ENCODE measurements at regions not wholly inside any gene's neighbourhood (a gene's known extent, or its start where the extent isn't known, plus 50 kb on each side); places are given as distances from the start of the nearest gene placed in this dataset.
A peak's percentile ranks its signal among the peaks of the same experiment; 100 is the strongest.

GRCh38 chr5:172558076-172558976 lies 82.7 kb upstream of the NEURL1B start:
- no peaks in the 10 kb centered on the region for H3K36me3 ChIP-seq
- no peak for DNase-seq
- peak overlapping the region; percentile 29 for H3K4me3 ChIP-seq
- H3K9me3 ChIP-seq = no peaks in the 10 kb centered on the region
- H3K27me3 ChIP-seq = no peaks in the 10 kb centered on the region; the same call in 1 of the 2 replicates

- Histone ChIP-seq H3K4me3 (no peak overlapping the region), H3K36me3 (no peaks in the 10 kb centered on the region), H3K27me3 (no peaks in the 10 kb centered on the region; the same call in 1 of the 2 replicates), H3K9me3 (no peaks in the 10 kb centered on the region)
- no peak for DNase-seq
These were observed 84.0 kb upstream of the NEURL1B start for GRCh38 chr5:172556971-172557461.

- Histone ChIP-seq H3K9me3 (no peaks in the 10 kb centered on the region), H3K4me3 (no peak overlapping the region), H3K36me3 (no peaks in the 10 kb centered on the region), H3K27me3 (no peaks in the 10 kb centered on the region; the same call in 1 of the 2 replicates)
- DNase-seq = no peak
These were observed 84.8 kb upstream of the NEURL1B start for GRCh38 chr5:172556262-172556661.

- H3K36me3 ChIP-seq = no peaks in the 10 kb centered on the region
- DNase-seq = no peak
- H3K9me3 ChIP-seq = no peaks in the 10 kb centered on the region
- H3K27me3 ChIP-seq = no peaks in the 10 kb centered on the region; the same call in 1 of the 2 replicates
- no peak overlapping the region for H3K4me3 ChIP-seq
These were observed 86.5 kb upstream of the NEURL1B start for GRCh38 chr5:172554562-172554961.

- Histone ChIP-seq H3K9me3 (no peaks in the 10 kb centered on the region), H3K4me3 (no peak overlapping the region), H3K27me3 (no peaks in the 10 kb centered on the region; the same call in 1 of the 2 replicates), H3K36me3 (no peaks in the 10 kb centered on the region)
- DNase-seq = no peak
These were observed 87.2 kb upstream of the NEURL1B start for GRCh38 chr5:172553903-172554302.

- no peaks in the 10 kb centered on the region for H3K36me3 ChIP-seq
- H3K9me3 ChIP-seq = no peaks in the 10 kb centered on the region
- no peak overlapping the region for H3K4me3 ChIP-seq
- DNase-seq = no peak
- no peaks in the 10 kb centered on the region; the same call in 1 of the 2 replicates for H3K27me3 ChIP-seq
These were observed 87.9 kb upstream of the NEURL1B start for GRCh38 chr5:172553167-172553566.

- peaks cover 2% of the 10 kb centered on the region; the same call in 1 of the 2 replicates for H3K27me3 ChIP-seq
These were observed 90.1 kb upstream of the NEURL1B start for GRCh38 chr5:172550996-172551395.

GRCh38 chr5:172550096-172550765 lies 90.8 kb upstream of the NEURL1B start:
- no peaks in the 10 kb centered on the region for H3K9me3 ChIP-seq
- DNase-seq = no peak
- no peaks in the 10 kb centered on the region for H3K36me3 ChIP-seq
- H3K4me3 ChIP-seq = no peak overlapping the region
- H3K27me3 ChIP-seq = peaks cover 2% of the 10 kb centered on the region; the same call in 1 of the 2 replicates

More at GRCh38 chr5:172550996-172551395, 90.1 kb upstream of the NEURL1B start:
- Histone ChIP-seq H3K9me3 (no peaks in the 10 kb centered on the region), H3K4me3 (no peak overlapping the region), H3K36me3 (no peaks in the 10 kb centered on the region)
- no peak for DNase-seq

- Histone ChIP-seq H3K36me3 (no peaks in the 10 kb centered on the region), H3K4me3 (no peak overlapping the region), H3K9me3 (no peaks in the 10 kb centered on the region), H3K27me3 (peaks cover 2% of the 10 kb centered on the region; the same call in 1 of the 2 replicates)
- DNase-seq = no peak
These were observed 91.4 kb upstream of the NEURL1B start for GRCh38 chr5:172549696-172550095.

GRCh38 chr5:172548981-172549687 lies 91.9 kb upstream of the NEURL1B start:
- H3K9me3 ChIP-seq = no peaks in the 10 kb centered on the region
- H3K27me3 ChIP-seq = peaks cover 2% of the 10 kb centered on the region; the same call in 1 of the 2 replicates
- no peak for DNase-seq
- no peaks in the 10 kb centered on the region for H3K36me3 ChIP-seq
- H3K4me3 ChIP-seq = no peak overlapping the region

- no peak for DNase-seq
- Histone ChIP-seq H3K27me3 (peaks cover 2% of the 10 kb centered on the region; the same call in 1 of the 2 replicates), H3K4me3 (no peak overlapping the region), H3K9me3 (peaks cover 3% of the 10 kb centered on the region; the same call in 1 of the 2 replicates), H3K36me3 (no peaks in the 10 kb centered on the region)
These were observed 92.7 kb upstream of the NEURL1B start for GRCh38 chr5:172548311-172548731.

GRCh38 chr5:172546196-172546595 lies 91.9 kb upstream of the SH3PXD2B start:
- H3K9me3 ChIP-seq = peaks cover 3% of the 10 kb centered on the region; the same call in 1 of the 2 replicates
- no peak overlapping the region for H3K4me3 ChIP-seq
- peaks cover 2% of the 10 kb centered on the region; the same call in 1 of the 2 replicates for H3K27me3 ChIP-seq
- H3K36me3 ChIP-seq = no peaks in the 10 kb centered on the region
- DNase-seq = no peak

GRCh38 chr5:172545291-172545801 lies 91.0 kb upstream of the SH3PXD2B start:
- Histone ChIP-seq H3K27me3 (peaks cover 2% of the 10 kb centered on the region; the same call in 1 of the 2 replicates), H3K9me3 (peaks cover 3% of the 10 kb centered on the region; the same call in 1 of the 2 replicates), H3K4me3 (no peak overlapping the region), H3K36me3 (no peaks in the 10 kb centered on the region)
- no peak for DNase-seq

- DNase-seq = no peak
- H3K4me3 ChIP-seq = no peak overlapping the region
- no peaks in the 10 kb centered on the region for H3K36me3 ChIP-seq
- peaks cover 2% of the 10 kb centered on the region; the same call in 1 of the 2 replicates for H3K27me3 ChIP-seq
- peaks cover 3% of the 10 kb centered on the region; the same call in 1 of the 2 replicates for H3K9me3 ChIP-seq
These were observed 90.2 kb upstream of the SH3PXD2B start for GRCh38 chr5:172544371-172545095.

- Histone ChIP-seq H3K9me3 (peaks cover 3% of the 10 kb centered on the region; the same call in 1 of the 2 replicates), H3K4me3 (no peak overlapping the region), H3K36me3 (no peaks in the 10 kb centered on the region), H3K27me3 (peaks cover 2% of the 10 kb centered on the region; the same call in 1 of the 2 replicates)
- no peak for DNase-seq
These were observed 89.4 kb upstream of the SH3PXD2B start for GRCh38 chr5:172543484-172544298.
